K562 (cell line): ENCODE measurements at regions not wholly inside any gene's neighbourhood (a gene's known extent, or its start where the extent isn't known, plus 50 kb on each side); places are given as distances from the start of the nearest gene placed in this dataset.

Source experiments
- PML ChIP-seq: IDR thresholded peaks from 2 replicates; pipeline ENCODE4 v1.6.1; 2012; ENCODE audit warnings: low read length, inconsistent platforms
- ZNF165 ChIP-seq: fragments of 250-450 bp; sonication (Bioruptor Pico); IDR thresholded peaks from 2 replicates; pipeline ENCODE4 v1.4.0; 2020; ENCODE audit warnings: borderline replicate concordance

DNA sequence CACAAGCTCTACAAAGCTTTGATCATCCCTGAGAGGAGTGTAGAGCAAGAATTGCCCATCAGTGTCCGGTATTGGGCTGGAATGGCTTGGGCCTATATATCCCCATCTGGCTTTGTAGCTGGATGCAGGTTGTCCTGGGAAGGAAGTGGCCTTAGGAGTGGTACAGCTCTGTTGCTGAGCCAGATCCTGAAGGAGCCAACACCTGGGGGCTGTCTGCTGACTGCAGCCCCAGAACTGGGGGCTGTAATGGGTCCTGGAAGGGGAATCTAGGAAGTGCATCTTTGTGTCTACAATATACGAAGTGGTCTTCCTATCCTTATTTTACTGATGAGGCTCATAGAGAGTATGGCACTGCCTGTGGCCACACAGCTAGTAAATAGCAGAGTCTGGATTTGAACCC lies 145.9 kb downstream of the CDC5L start:
- TF ChIP-seq ZNF165 (CRISPR knock-in tag) (no peak), PML (no peak)
